H9 (cell line): ENCODE measurements at regions not wholly inside any gene's neighbourhood (a gene's known extent, or its start where the extent isn't known, plus 50 kb on each side); places are given as distances from the start of the nearest gene placed in this dataset.

ENCODE experiments used
- DNase-seq: peaks from one replicate; pipeline ENCODE4 v3.0.0-alpha.2; 2017
- H2AFZ ChIP-seq: one replicate; pipeline ENCODE4 v1.6.1; 2013; ENCODE audit warnings: mild to moderate bottlenecking, low read length, control low read depth, moderate library complexity
- H2AK5ac ChIP-seq: 2 replicates; pipeline ENCODE4 v1.6.1; 2013; ENCODE audit warnings: low read length, control low read depth, mixed read lengths; ENCODE audit not compliant: insufficient read length
- H2BK120ac ChIP-seq: one replicate; pipeline ENCODE4 v1.6.1; 2013; ENCODE audit warnings: low read depth, mild to moderate bottlenecking, low read length, control low read depth, inconsistent platforms; ENCODE audit not compliant: poor library complexity, severe bottlenecking
- H2BK12ac ChIP-seq: 2 replicates; pipeline ENCODE4 v1.6.1; 2013; ENCODE audit warnings: low read length, control low read depth, mixed read lengths, low read depth; ENCODE audit not compliant: insufficient read length
- H2BK15ac ChIP-seq: 2 replicates; pipeline ENCODE4 v1.6.1; 2013; ENCODE audit warnings: low read depth, low read length, control low read depth
- H2BK20ac ChIP-seq: one replicate; pipeline ENCODE4 v1.6.1; 2013; ENCODE audit warnings: low read depth, mild to moderate bottlenecking, low read length, control low read depth, inconsistent platforms; ENCODE audit not compliant: poor library complexity, severe bottlenecking
- H2BK5ac ChIP-seq: 2 replicates; pipeline ENCODE4 v1.6.1; 2013; ENCODE audit warnings: low read length, control low read depth, mixed read lengths; ENCODE audit not compliant: insufficient read length
- H3K14ac ChIP-seq: 2 replicates; pipeline ENCODE4 v1.6.1; 2013; ENCODE audit warnings: low read length, control low read depth; ENCODE audit not compliant: insufficient read depth
- H3K18ac ChIP-seq: 2 replicates; pipeline ENCODE4 v1.6.1; 2013; ENCODE audit warnings: low read depth, mild to moderate bottlenecking, mixed read lengths, low read length, control low read depth; ENCODE audit not compliant: insufficient read length
- H3K23ac ChIP-seq: 2 replicates; pipeline ENCODE4 v1.6.1; 2013; ENCODE audit warnings: low read length, control low read depth, mixed read lengths, low read depth; ENCODE audit not compliant: insufficient read length
- H3K23me2 ChIP-seq: 2 replicates; pipeline ENCODE4 v1.6.1; 2013; ENCODE audit warnings: low read depth, mild to moderate bottlenecking, mixed read lengths, low read length, control low read depth; ENCODE audit not compliant: insufficient read length, poor library complexity, severe bottlenecking
- H3K27ac ChIP-seq: 2 replicates; pipeline ENCODE4 v1.5.1; 2013; ENCODE audit warnings: low read length, control low read depth, mixed read lengths, low read depth; ENCODE audit not compliant: insufficient read length
- H3K27me3 ChIP-seq: 2 replicates; pipeline ENCODE4 v1.6.1; 2013; ENCODE audit warnings: low read length, control low read depth, inconsistent platforms; ENCODE audit not compliant: insufficient read depth
- H3K4ac ChIP-seq: 2 replicates; pipeline ENCODE4 v1.6.1; 2013; ENCODE audit warnings: low read depth, mild to moderate bottlenecking, control low read depth, inconsistent platforms, low read length, moderate library complexity
- H3K4me1 ChIP-seq: 2 replicates; pipeline ENCODE4 v1.6.1; 2013; ENCODE audit warnings: low read length, control low read depth, inconsistent platforms; ENCODE audit not compliant: insufficient read depth
- H3K4me2 ChIP-seq: 2 replicates; pipeline ENCODE4 v1.6.1; 2013; ENCODE audit warnings: low read length, control low read depth, mixed read lengths; ENCODE audit not compliant: insufficient read length, insufficient read depth
- H3K56ac ChIP-seq: 2 replicates; pipeline ENCODE4 v1.6.1; 2013; ENCODE audit warnings: low read depth, mild to moderate bottlenecking, mixed read lengths, low read length, control low read depth; ENCODE audit not compliant: insufficient read length
- H3K79me1 ChIP-seq: 2 replicates; pipeline ENCODE4 v1.6.1; 2013; ENCODE audit warnings: low read depth, mild to moderate bottlenecking, moderate library complexity, low read length, control low read depth, inconsistent platforms; ENCODE audit not compliant: insufficient read depth, poor library complexity, severe bottlenecking
- H3K79me2 ChIP-seq: 2 replicates; pipeline ENCODE4 v1.6.1; 2013; ENCODE audit warnings: low read length, control low read depth, inconsistent platforms; ENCODE audit not compliant: insufficient read depth
- H3K9ac ChIP-seq: 2 replicates; pipeline ENCODE4 v1.6.1; 2013; ENCODE audit warnings: low read length, control low read depth, mixed read lengths; ENCODE audit not compliant: insufficient read length; ENCODE audit errors: extremely low read depth
- H3K9me3 ChIP-seq: one replicate; pipeline ENCODE4 v1.6.1; 2013; ENCODE audit warnings: low read depth, low read length, inconsistent platforms; ENCODE audit not compliant: control insufficient read depth
- H3T11ph ChIP-seq: one replicate; pipeline ENCODE4 v1.6.1; 2013; ENCODE audit warnings: mild to moderate bottlenecking, low read length, control low read depth, inconsistent platforms
- H4K20me1 ChIP-seq: one replicate; pipeline ENCODE4 v1.6.1; 2013; ENCODE audit not compliant: control insufficient read depth, insufficient read length, insufficient read depth
- H4K5ac ChIP-seq: 2 replicates; pipeline ENCODE4 v1.6.1; 2013; ENCODE audit warnings: low read depth, mild to moderate bottlenecking, mixed read lengths, low read length, control low read depth; ENCODE audit not compliant: insufficient read length
- H4K8ac ChIP-seq: replicated peaks from 2 replicates; pipeline ENCODE4 v1.6.1; 2013; ENCODE audit warnings: low read length, control low read depth, mixed read lengths, low read depth; ENCODE audit not compliant: insufficient read length
- H4K91ac ChIP-seq: 2 replicates; pipeline ENCODE4 v1.6.1; 2013; ENCODE audit warnings: low read depth, mild to moderate bottlenecking, moderate library complexity, mixed read lengths, low read length, control low read depth; ENCODE audit not compliant: insufficient read length
- H3K27ac Mint-ChIP-seq, 3 experiments: 2 replicates in 2 of 3; 3 replicates in 1 of 3; pipeline ENCODE4 v1.8.0; 2020 to 2021; ENCODE audit warnings: mixed read lengths in 3 of 3, mild to moderate bottlenecking in 1 of 3, moderate library complexity in 1 of 3
- H3K27me3 Mint-ChIP-seq: 2 replicates; pipeline ENCODE4 v1.8.0; 2021; ENCODE audit warnings: low read depth, mild to moderate bottlenecking, moderate library complexity, mixed read lengths
- H3K36me3 Mint-ChIP-seq, 3 experiments: 2 replicates in 2 of 3; 3 replicates in 1 of 3; pipeline ENCODE4 v1.8.0; 2020 to 2021; ENCODE audit warnings: low read depth in 3 of 3, mixed read lengths in 3 of 3; ENCODE audit not compliant: insufficient read depth in 1 of 3
- H3K4me1 Mint-ChIP-seq, 2 experiments: 2 replicates each; pipeline ENCODE4 v1.8.0; 2020; ENCODE audit warnings: mixed read lengths in 2 of 2
- H3K4me3 Mint-ChIP-seq, 2 experiments: 2 replicates in 1 of 2; 3 replicates in 1 of 2; pipeline ENCODE4 v1.8.0; 2020 to 2021; ENCODE audit warnings: mild to moderate bottlenecking in 2 of 2, mixed read lengths in 2 of 2, moderate library complexity in 1 of 2
- H3K9me3 Mint-ChIP-seq, 2 experiments: 2 replicates in 1 of 2; 3 replicates in 1 of 2; pipeline ENCODE4 v1.8.0; 2020; ENCODE audit warnings: mild to moderate bottlenecking in 2 of 2, mixed read lengths in 2 of 2, moderate library complexity in 1 of 2
- WGBS: extraction: QIAGEN DNeasy Blood & Tissue Kit; methylation state at CpG from one replicate; pipeline ENCODE4 v1.1.7; 2013; ENCODE audit warnings: missing lambda C conversion rate, low lambda C conversion rate, mixed read lengths; ENCODE audit not compliant: insufficient read length; ENCODE audit errors: extremely low coverage; 5-methylcytosine and 5-hydroxymethylcytosine counted together
- TF ChIP-seq, protein P1 (sequence below): fragments of 200-600 bp; sonication (generic); conservative IDR thresholded peaks from 3 replicates; pipeline ENCODE4 v1.8.0; 2021; ENCODE audit warnings: antibody characterized with exemption, mild to moderate bottlenecking

DNA sequence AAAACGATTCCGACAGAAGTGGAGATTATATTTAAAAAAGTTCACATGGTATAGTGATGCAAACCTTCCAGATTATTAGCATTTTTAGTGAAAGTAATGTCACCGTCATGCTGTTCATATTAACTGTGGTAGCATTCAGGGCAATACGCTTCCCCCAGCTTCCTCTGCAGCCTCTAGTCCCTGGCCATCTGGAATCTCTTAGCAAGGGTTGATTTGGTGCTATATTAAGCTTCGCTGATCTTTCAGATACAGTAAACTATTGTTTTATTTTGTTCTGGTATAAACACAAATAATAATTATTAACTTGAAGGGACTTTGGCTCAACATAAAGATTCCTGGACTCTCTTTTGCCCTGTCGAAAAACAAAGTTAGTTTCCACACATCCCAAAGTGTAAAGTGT, 1080.5 kb upstream of the TENM3 start:
- H3K27ac ChIP-seq = no peak overlapping the region
- H3K56ac ChIP-seq = no peak overlapping the region
- no peak overlapping the region for H3K4ac ChIP-seq
- no peaks in the 10 kb centered on the region for H3K23me2 ChIP-seq
- H2BK15ac ChIP-seq = no peak overlapping the region
- no peak overlapping the region for H2BK20ac ChIP-seq
- TF ChIP-seq, protein P1, sequence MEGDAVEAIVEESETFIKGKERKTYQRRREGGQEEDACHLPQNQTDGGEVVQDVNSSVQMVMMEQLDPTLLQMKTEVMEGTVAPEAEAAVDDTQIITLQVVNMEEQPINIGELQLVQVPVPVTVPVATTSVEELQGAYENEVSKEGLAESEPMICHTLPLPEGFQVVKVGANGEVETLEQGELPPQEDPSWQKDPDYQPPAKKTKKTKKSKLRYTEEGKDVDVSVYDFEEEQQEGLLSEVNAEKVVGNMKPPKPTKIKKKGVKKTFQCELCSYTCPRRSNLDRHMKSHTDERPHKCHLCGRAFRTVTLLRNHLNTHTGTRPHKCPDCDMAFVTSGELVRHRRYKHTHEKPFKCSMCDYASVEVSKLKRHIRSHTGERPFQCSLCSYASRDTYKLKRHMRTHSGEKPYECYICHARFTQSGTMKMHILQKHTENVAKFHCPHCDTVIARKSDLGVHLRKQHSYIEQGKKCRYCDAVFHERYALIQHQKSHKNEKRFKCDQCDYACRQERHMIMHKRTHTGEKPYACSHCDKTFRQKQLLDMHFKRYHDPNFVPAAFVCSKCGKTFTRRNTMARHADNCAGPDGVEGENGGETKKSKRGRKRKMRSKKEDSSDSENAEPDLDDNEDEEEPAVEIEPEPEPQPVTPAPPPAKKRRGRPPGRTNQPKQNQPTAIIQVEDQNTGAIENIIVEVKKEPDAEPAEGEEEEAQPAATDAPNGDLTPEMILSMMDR = no peak
- H4K91ac ChIP-seq = no peak overlapping the region
- H2AFZ ChIP-seq = no peak overlapping the region
- H3K23ac ChIP-seq = no peak overlapping the region
- H4K20me1 ChIP-seq = no peaks in the 10 kb centered on the region
- Mint-ChIP-seq H3K27me3 (peaks cover 61% of the 10 kb centered on the region), H3K4me1 (peaks cover 23 to 26% of the 10 kb centered on the region in 2 experiments), H3K27ac (no peak overlapping the region), H3K36me3 (no peaks in the 10 kb centered on the region), H3K9me3 (no peaks in the 10 kb centered on the region; a peak in 1 of 5 replicates), H3K4me3 (no peak overlapping the region)
- H3K27me3 ChIP-seq = peaks cover 5% of the 10 kb centered on the region; the same call in 1 of the 2 replicates
- H3K18ac ChIP-seq = no peak overlapping the region
- no peaks in the 10 kb centered on the region for H3K79me2 ChIP-seq
- no peak overlapping the region for H3K14ac ChIP-seq
- no peak overlapping the region for H4K5ac ChIP-seq
- no peak overlapping the region for H2BK120ac ChIP-seq
- DNase-seq = no peak
- no peak overlapping the region for H2BK5ac ChIP-seq
- no peaks in the 10 kb centered on the region for H3K9me3 ChIP-seq
- no peak overlapping the region for H2AK5ac ChIP-seq
- WGBS = no CpG with 5 or more reads among the region's 6 CpGs
- no peak overlapping the region for H3K4me2 ChIP-seq
- peaks cover 7% of the 10 kb centered on the region; the same call in 1 of the 2 replicates for H3K4me1 ChIP-seq
- H2BK12ac ChIP-seq = no peak overlapping the region
- no peak overlapping the region for H3T11ph ChIP-seq
- no peak overlapping the region for H3K9ac ChIP-seq
- H4K8ac ChIP-seq = no peak overlapping the region
- no peaks in the 10 kb centered on the region for H3K79me1 ChIP-seq
